Uterus (tissue), 2 donors: ENCODE measurements at regions not wholly inside any gene's neighbourhood (a gene's known extent, or its start where the extent isn't known, plus 50 kb on each side); places are given as distances from the start of the nearest gene placed in this dataset.

ENCODE experiments used
- CTCF ChIP-seq, 4 experiments: fragments of 200-600 bp in 2 of 4; fragments of 450-650 bp in 2 of 4; sonication (generic) in 2 of 4; IDR thresholded peaks; one replicate each; pipeline ENCODE4 v1.5.1; 2016 to 2019; ENCODE audit warnings: antibody characterized with exemption in 4 of 4, mild to moderate bottlenecking in 2 of 4, moderate library complexity in 1 of 4
- POLR2A ChIP-seq, 2 donors: fragments of 450-650 bp; IDR thresholded peaks; one replicate each; pipeline ENCODE4 v1.6.1; 2016; ENCODE audit warnings: antibody characterized with exemption in 2 of 2, mild to moderate bottlenecking in 1 of 2, moderate library complexity in 1 of 2

GRCh38 chr16:79788949-79789348 is 188.4 kb upstream of the MAF start:
- no peak for TF ChIP-seq CTCF (IDR thresholded peaks at IDR 0.05)
- TF ChIP-seq POLR2A (IDR thresholded peaks at IDR 0.05) = no peak
